HG02840 (cell line): ENCODE measurements at regions not wholly inside any gene's neighbourhood (a gene's known extent, or its start where the extent isn't known, plus 50 kb on each side); places are given as distances from the start of the nearest gene placed in this dataset.
"Not testable (repeated sequence)": the region's sequence is repeated elsewhere in the genome, so short reads cannot be mapped to it uniquely, and the experiment has no call there.

ENCODE experiments used
- ATAC-seq: cut with Tn5 transposase; IDR thresholded peaks from one replicate; pipeline ENCODE4 v1.9.1; 2021; ENCODE audit warnings: mild to moderate bottlenecking, moderate library complexity, moderate number of reproducible peaks; ENCODE audit not compliant: unreplicated experiment, low FRiP score

DNA sequence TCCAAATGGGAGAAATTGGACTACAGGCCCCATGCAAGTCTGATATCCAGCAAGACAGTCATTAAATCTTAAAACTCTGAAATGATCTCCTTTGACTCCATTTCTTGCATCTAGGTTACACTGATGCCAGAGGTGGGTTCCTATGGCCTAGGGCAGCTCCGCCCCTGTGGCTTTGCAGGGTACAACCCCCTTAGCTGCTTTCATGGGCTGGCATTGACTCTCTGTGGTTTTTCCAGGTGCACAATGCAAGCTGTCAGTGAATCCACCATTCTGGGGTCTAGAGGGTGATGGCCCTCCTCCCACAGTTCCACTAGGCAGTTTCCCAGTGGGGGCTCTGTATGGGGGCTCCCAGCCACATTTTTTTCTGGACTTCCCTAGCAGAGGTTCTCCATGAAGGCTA is 228.5 kb upstream of the ADAMTS3 start:
- ATAC-seq: no peak

DNA sequence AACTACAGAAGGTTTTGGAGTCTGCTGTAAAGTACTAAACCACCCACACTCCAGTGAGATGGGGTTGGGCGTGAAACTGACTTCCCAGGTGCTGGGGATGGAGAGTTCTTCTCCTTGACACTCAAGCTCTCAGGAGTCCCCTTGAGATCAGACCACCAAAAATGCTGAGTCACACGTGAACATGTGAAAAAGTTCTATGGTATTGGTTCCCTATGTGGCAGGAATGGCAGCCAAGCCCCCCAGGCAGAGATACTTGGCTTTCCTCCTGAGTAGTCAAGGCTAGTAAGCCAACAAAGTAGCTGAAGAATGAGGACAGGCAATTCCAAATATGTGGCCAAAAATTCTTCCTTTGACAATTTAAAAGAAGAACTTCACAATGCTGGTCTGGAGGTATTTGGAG is 222.0 kb upstream of the ADAMTS3 start:
- no peak for ATAC-seq

DNA sequence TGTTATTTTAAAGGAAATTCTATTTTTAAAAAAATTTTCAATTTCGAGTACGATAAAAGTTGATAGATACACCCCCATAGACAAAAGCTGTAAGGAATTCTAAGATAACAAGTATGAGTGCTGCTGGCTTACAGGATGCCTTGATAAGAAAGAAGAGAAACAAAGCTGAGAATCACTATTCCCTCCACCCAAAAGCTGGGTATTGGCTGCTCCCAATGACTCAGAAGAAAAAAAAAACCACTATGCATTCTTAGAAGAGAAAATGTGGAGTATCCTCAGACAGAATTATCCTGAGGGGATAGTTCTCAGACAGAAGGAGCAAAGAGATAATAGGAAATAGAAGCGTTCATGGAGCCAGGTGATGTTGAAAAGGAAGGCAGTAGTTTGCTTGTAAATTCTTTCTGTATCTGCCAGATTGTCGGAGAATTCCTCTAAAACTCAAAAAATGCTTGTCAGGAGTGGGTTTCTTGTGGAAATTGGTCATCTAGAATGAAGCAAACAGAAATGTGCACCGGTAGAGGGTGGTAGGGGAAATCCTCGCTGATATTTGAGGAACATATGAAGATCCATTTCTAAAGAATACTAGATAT is 217.5 kb upstream of the ADAMTS3 start:
- no peak for ATAC-seq

DNA sequence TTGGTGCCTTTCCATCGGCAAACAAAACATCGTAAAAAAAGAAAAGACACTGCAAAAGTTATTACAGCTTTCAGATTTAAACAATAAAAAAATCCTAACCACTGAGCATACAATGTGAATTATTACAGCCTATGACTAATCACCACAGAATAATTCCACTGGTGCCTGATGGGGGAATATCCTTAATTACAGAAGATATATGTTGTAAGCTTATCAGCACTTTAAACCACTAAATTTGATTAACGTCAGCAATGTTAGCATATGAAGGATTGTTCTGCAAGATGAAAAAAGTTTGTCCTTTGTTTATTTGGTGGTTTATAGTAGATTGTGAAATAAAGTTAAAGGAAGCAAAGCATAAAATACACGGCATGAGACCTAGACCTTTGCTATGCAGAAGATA is 210.2 kb upstream of the ADAMTS3 start:
- ATAC-seq: no peak

DNA sequence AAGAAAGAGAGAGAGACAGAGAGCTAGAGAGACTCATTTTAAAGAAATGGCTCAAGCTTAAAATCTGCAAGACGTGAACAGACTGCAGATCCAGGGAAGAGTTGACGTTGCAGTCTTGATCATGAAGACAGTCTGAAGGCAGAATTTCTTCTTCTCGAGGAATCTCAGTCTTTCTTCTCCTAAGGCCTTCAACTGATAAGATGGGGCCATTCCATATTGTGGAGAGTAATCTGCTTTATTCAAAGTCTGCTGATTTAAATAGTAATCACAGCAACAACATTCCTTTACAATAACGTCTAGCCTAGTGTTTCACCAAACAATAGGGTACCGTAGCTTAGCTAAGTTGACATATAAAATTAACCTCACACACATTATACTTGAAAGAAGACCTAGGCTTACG is 208.4 kb upstream of the ADAMTS3 start:
- no peak for ATAC-seq

DNA sequence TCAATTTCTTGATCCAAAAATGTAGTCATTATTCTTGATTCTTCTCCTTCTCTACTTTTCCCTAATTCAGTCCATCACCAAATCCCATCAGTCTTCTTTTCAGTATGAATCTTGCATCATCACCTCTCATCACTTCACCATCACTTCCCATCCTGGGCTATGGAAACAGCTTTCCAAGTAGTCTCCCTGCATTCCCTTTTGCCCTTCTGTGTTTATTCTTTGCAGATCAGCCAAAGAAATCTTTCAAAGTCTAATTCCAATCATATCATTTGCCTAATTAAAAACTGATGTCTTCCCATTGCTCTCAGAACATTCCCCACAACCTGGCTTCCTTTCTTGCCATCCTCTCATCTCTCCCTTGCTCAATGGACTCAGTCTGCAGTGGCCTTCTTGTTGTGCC is 201.7 kb upstream of the ADAMTS3 start:
- ATAC-seq: no peak

DNA sequence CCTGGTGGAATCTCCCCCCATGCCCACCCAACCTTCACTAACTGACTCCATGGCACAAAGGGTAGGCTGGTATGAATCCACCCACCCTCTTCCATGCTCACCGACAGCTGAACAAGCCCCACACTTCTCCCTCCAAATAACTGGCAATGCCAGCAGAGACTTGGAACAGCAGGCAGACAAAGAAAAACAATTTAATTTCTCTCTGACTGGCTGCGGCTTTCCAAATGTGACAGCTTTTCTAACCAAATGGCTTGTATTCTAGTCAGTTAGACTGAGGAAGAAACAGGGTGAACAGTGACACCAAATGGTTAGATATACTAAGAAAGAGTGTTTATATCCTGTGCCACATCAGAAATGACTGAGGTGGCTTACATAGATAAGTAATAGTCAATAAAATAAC is 199.3 kb upstream of the ADAMTS3 start:
- ATAC-seq: no peak

DNA sequence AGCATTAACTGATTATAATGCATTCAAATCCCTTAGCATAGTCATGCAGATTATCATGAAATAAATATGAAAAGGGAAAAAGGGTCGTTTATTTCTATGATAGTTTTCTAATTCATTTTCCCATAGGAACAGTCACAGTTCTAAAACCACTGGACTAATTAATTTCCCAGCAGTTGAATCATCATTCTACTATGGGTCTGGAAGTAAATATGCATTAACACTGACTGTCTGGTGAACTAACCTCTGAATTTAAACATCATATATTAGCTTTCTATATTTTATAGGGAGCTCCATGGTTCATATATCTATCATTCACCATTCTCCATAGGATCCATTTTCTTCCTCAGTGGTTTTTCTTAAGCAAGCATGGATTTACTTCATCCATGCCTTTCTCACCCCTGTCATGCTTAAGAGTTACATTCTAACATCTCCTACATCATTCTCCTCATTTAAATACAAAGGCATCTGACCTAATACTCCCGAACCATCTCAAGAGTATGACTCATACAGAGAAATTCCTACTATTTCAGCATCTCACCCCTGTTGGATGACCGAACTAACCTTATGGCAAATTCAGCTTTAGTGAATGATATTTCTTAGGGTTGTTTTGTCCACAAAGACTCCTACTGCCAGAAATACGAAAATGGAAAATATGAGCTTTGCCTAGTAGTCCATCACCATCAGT is 198.7 kb upstream of the ADAMTS3 start:
- ATAC-seq: no peak

DNA sequence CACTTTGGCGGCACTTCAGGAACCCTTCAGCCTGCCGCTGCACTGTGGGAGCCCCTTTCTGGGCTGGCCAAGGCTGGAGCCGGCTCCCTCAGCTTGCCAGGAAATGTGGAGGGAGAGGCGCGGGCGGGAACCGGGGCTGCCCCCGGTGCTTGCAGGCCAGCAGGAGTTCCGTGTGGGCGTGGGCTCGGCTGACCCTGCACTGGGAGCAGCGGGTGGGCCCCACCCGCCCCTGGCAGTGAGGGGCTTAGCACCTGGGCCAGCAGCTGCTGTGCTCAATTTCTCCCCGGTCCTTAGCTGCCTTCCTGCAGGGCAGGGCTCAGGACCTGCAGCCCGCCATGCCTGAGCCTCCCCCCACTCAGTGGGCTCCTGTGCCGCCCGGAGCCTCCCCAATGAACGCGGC is 196.8 kb upstream of the ADAMTS3 start:
- not testable (repeated sequence) for ATAC-seq

DNA sequence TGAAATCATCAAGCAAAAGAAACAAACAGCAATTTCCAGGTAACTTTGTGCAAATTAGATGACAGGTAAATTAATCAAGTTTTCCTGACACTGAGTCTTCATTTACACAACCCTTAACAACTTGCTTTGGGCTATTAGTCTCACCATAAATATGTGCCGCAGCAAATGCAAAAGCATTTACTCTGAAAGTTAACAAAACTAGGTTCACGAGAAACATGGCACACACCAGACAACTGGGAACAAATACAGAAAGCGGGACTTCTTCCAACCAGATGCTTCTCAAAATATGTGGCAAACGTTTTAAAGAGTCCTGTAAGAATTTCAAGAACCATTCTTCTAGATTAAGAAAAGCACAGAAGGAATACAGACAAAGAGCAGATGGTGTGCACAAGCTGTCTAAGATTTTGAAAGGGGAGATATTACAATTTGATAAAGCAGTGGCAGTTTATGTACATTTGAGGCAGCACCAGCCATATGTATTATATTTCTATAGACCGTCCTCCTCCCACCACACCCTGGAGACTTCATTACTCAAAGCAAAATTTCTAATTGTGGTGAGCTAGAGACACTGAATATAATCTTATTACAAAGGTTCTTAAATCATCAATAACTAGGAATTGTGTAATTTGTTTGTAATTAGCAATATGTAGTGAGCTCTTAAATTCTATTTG is 192.5 kb upstream of the ADAMTS3 start:
- no peak for ATAC-seq

DNA sequence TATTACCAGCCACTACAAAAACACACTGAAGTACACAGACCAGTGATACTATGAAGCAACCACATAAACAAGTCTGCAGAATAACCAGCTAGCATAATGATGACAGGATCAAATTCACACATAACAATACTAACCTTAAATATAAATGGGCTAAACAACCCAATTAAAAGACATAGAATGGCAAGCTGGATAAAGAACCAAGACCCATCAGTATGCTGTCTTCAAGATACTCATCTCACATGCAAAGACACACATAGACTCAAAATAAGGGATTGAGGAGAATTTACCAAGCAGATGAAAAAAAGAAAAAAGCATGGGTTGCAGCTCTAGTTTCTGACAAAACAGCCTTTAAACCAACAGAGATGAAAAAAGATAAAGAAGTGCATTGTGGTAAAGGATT is 184.4 kb upstream of the ADAMTS3 start:
- ATAC-seq: not testable (repeated sequence)

DNA sequence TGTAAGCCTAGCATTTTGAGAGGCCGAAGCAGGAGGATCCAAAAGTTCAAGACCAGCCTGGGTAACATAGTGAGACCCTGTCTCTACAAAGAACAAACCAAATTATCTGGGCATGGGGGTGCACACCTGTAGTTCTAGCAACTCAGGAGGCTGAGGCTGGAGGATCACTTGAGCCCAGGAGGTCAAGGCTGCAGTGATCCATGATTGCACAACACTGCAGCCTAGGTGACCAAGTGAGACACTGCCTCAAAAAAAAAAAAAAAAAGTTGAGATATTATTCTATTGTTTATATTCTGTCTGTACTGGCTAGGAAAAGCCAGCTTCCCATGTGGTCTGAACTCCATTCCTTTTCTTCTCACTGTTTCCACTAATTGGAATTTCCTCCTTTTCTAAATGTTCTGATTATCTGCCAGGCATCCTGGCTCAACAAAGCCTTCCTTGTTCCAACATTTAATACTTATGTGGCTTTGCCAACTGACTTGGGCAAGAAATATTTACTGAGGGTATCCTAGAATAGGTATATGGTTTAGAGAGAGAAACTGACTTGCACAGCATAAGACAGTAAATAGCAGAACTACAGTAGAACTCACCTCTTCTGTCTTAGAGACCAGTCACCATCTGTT is 175.2 kb upstream of the ADAMTS3 start:
- ATAC-seq: no peak

DNA sequence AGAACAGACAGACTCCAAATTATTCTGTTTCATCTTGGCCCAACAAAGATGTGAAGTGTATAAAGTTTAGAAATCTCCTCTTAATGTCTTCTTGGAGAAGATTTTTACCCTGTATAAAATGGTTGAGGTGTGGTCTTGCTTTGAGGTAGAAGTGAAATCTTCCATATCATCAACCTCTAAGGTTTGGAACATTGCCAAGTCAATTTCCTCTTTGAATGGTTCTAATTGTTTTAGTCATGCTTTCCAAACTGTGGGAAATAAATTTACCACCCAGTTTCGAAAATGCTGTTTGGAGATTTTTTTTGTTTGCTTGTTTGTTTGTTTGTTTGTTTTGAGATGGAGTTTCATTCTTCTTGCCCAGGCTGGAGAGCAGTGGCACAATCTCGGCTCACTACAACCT is 174.1 kb upstream of the ADAMTS3 start:
- no peak for ATAC-seq

DNA sequence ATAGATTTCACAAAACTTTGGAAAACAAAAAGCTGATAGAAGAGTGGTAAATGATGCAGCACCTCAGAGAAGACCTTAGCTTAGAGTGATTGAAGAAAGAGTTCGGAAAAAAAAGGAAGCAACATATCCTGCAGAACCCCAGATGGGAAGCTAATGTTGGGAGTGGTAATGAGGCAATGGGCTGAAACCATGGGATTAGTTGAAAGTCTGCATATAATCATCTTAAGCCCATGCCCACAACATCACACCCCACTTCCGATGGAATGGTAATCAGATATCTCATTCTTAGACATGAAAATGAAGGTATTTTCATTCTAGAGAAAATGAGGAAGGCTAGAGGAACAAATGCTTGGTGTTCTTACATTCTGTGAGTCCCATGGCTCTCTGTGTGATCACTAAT is 146.3 kb upstream of the ADAMTS3 start:
- no peak for ATAC-seq

DNA sequence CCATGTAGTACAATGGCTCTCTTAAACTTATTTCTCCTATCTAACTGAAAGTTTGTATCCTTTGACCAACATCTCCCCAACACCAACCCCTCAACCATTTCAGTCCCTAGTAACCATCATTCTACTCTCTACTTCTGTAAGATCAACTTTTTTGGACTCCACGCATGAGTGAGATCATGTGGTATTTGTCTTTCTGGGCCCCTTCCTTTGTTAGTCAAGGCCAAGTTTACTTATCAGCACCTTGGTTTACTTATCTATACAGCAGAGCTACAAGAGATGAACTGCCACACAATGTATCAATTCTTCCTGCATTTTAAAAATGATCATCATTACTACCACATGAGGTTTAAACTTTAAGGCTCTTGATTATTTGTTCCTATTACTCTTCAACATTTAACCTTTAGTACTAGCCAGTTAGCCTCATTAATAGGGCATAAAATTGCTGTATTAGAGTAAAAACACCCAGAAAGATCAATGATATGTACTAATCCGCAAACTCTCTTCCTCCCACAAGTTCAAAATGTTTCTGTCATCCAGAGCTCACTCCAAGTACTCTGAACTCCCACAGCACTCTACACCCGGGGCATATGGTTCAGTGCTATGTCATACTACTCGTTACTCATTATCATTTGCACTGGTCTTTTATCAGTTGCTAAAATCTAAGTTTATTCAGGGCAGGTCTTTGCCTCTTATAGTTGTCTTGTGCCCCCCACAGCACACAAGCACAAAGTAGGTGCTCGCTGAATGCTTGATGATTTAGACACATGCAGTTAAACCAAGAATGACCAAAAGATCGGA is 145.7 kb upstream of the ADAMTS3 start:
- ATAC-seq: no peak

DNA sequence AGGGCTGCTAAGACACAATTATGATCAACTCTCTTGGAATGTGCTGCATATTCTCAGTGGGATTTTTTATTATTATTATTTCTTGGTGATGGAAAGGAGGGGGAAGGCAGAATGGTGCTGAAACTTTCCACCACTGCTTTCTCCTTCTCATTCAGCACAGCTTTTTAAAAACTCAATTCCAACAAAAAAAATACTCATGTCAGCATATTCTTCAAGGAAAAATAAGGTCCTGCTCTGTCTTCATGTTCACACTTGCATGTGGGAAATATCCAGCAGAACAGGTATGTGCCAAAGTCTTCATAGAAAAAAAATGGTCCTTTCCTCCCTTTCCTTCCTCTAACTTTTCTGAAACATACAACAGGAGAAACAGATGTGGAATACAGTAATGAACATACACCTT is 144.0 kb upstream of the ADAMTS3 start:
- no peak for ATAC-seq

DNA sequence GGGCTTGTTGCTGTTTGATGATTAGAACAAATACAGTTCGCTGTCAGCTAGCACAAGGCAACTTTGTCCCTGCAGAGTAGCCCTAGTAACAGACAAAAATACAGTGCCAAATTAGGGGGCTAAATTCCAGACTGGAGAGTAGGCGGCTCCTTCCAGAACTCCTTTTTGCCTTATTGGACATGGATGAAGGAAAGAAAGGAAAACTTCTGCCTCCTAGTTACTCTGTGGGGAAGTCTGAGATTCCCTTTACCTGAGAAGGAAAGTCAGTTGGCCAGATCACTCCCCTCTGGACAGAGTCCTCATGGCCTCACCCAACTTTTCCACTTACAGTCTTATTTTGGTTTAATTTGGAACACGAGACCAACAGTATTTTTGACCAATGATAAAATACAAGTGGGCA is 140.5 kb upstream of the ADAMTS3 start:
- no peak for ATAC-seq

DNA sequence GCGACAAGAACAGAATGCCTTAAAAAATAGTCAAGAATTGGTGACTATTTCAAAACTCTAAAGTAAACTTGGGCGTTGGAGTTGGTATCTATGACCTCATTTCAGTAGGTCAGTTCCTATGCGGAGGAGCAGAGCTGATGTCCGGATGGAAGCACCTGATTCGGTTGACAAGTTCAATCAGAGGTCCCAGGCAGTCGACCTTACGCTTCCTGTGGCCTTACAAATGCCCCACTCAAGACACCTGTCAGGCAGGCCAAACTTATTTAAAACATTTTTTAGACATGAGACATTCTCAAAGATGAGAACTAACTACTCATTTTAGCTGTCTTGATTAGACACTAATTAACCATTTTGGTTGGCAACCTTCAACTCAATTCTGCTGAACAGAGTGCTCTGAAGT is 137.7 kb upstream of the ADAMTS3 start:
- no peak for ATAC-seq

DNA sequence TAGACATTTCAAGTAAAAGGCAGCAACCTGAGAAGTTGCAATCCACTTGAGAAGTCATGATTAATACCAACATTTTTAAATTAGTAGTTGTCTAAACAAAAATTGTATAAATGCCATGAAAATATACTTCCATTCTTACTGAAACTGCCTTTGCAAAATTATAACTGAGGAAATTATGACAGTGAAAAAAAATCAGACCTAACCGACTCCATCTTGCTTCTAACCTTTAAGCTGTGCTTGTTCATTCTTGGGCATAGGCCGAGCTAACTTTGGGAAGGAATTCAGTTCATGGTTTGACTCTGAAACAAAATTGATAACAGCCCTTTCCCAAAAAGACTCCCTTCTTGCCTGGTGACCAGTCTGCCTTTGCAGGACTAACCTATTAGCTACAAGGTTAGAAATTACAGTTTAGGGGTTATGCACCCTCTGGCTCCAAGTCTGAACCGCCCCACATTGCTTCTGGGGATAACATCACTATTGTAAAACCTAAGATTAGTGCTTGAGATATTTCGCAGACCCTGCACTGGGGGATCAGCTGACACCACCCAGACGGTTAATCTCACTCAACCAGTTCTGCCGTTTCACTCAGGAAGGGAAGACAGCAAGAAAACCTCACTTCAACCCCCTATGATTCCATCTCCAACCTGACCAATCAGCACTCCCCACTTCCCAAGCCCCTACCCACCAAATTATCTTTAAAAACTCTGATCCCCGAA is 136.1 kb upstream of the ADAMTS3 start:
- ATAC-seq: not testable (repeated sequence)

DNA sequence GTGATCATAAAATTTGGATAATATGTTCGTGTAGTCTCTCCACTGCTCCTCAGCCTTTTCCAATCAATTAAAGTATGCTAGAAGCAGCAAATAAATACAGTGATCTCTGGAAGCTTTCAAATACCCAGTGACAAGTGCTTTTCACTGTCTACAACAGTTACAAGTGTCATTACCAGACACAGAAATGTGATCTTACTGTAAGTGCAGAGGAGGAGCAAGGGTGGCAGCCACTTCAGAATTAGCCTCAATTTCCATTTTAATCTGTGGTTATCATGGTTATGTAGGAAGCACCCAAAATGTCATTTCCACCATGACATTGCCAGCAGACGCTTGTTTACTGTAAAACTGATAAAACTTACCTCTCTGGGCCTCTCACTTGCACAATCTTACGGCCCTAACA is 133.9 kb upstream of the ADAMTS3 start:
- no peak for ATAC-seq
